ENCODE measurements at regions not wholly inside any gene's neighbourhood (a gene's known extent, or its start where the extent isn't known, plus 50 kb on each side); places are given as distances from the start of the nearest gene placed in this dataset.

- Histone ChIP-seq H4K5ac (ENCODE audit: low read depth, low read length) (no peak overlapping the region), H3K18ac (ENCODE audit: low read depth, low read length) (no peak overlapping the region), H3K9me1 (ENCODE audit: insufficient read depth, low read length) (no peaks in the 10 kb centered on the region), H3K14ac (replicated peaks; ENCODE audit: low read depth, low read length) (no peak overlapping the region), H3K56ac (ENCODE audit: extremely low read depth, insufficient read depth, low read length) (no peak overlapping the region), H3K79me1 (ENCODE audit: low read depth in 1 of 2, low read length in 2 of 2) (no peaks in the 10 kb centered on the region), H4K20me1 (ENCODE audit: insufficient read depth, low read length) (no peaks in the 10 kb centered on the region), H3K4me2 (ENCODE audit: low read depth, low read length) (no peak overlapping the region), H2AK9ac (replicated peaks; ENCODE audit: low read depth, low read length, poor library complexity) (no peak overlapping the region), H2BK20ac (ENCODE audit: low read depth, low read length) (no peak overlapping the region), H4K91ac (ENCODE audit: insufficient read depth, low read depth, low read length) (no peak overlapping the region), H2BK5ac (ENCODE audit: low read depth, low read length, poor library complexity, severe bottlenecking) (no peak overlapping the region), H3K4me3 (ENCODE audit: insufficient read depth, low read depth, low read length) (no peak overlapping the region), H3K27ac (ENCODE audit: insufficient read depth, low read length) (no peak overlapping the region), H3K4ac (ENCODE audit: low read depth, low read length) (no peak overlapping the region), H3K9me3 (ENCODE audit: control insufficient read depth, insufficient read depth, low read length) (peaks cover 7% of the 10 kb centered on the region), H2AK5ac (ENCODE audit: low read depth, low read length) (no peak overlapping the region), H4K8ac (ENCODE audit: low read depth in 2 of 2, low read length in 2 of 2) (no peak overlapping the region), H3K9ac (ENCODE audit: low read depth, low read length) (no peak overlapping the region), H2BK120ac (ENCODE audit: low read depth, low read length) (no peak overlapping the region), H3K27me3 (ENCODE audit: control insufficient read depth, insufficient read depth, low read length) (no peaks in the 10 kb centered on the region), H2BK15ac (ENCODE audit: low read depth, low read length) (no peak overlapping the region), H3K4me1 (ENCODE audit: control insufficient read depth, insufficient read depth, low read length) (no peaks in the 10 kb centered on the region), H3K23ac (ENCODE audit: low read depth, low read length) (no peak overlapping the region), H3K36me3 (ENCODE audit: control insufficient read depth, insufficient read depth, low read length) (no peaks in the 10 kb centered on the region), H2AFZ (replicated peaks; ENCODE audit: low read length, poor library complexity) (no peak overlapping the region)
- in situ Hi-C loops (cut with MboI; ENCODE audit: low sequenced_read_pairs): no loop called here
- ATAC-seq (ENCODE audit: low read depth): no peak
- intact Hi-C loops (cut with micrococcal nuclease): no loop called here
- dilution Hi-C loops (cut with HindIII; ENCODE audit: low sequenced_read_pairs, unreplicated experiment): no loop called here
- POLR2A ChIA-PET (ENCODE audit: unreplicated experiment): no interaction called here
- no TSS peak for BruUV-seq (replicated peaks)
- 55% methylated on average over 4 of the region's 7 CpGs; no CpG with 5 or more reads in 1 of the 2 experiments for WGBS, 2 experiments (ENCODE audit: extremely low coverage in 2 of 2, insufficient read length in 1 of 2)
- DNase-seq: no peak
- CTCF ChIA-PET: no interaction called here
- no peak for TF ChIP-seq CEBPB (IDR thresholded peaks at IDR 0.05; ENCODE audit: low read depth, low read length)
- TF ChIP-seq MAFK (IDR thresholded peaks at IDR 0.05; ENCODE audit: low read depth, low read length): no peak
- no peak for TF ChIP-seq MXI1 (IDR thresholded peaks at IDR 0.05; ENCODE audit: borderline replicate concordance, low read depth, low read length)
Measured at GRCh38 chr11:129658526-129658867, 157.2 kb upstream of the TMEM45B start.

Data from IMR-90 (cell line).